A673 (cell line): ENCODE measurements at regions not wholly inside any gene's neighbourhood (a gene's known extent, or its start where the extent isn't known, plus 50 kb on each side); places are given as distances from the start of the nearest gene placed in this dataset.

Experiments used
- BruUV-seq: library from RNA; stranded (reverse); fragments of 400-500 nt; replicated peaks from 2 replicates; lab custom pipeline; 2021; lab: Mats Ljungman, UMichigan
- CTCF ChIA-PET: fragments of 300-600 bp; sonication (Branson Sonifier 250); formaldehyde crosslinking; loops from one replicate; lab custom pipeline; 2022; ENCODE audit warnings: antibody characterized with exemption; lab: Charles Lee
- POLR2A ChIA-PET: fragments of 300-600 bp; sonication (Branson Sonifier 250); formaldehyde crosslinking; loops from one replicate; lab custom pipeline; 2022; ENCODE audit warnings: antibody characterized with exemption; ENCODE audit not compliant: low non-redundant PET; lab: Charles Lee
- DNase-seq: peaks from one replicate; pipeline ENCODE4 v3.0.0-alpha.2; 2015; ENCODE audit warnings: low spot score
- H3K27ac ChIP-seq: fragments of 200-600 bp; sonication (generic); 2 replicates; pipeline ENCODE4 v1.5.1; 2016; ENCODE audit warnings: mixed run types, low read depth, mild to moderate bottlenecking, mixed read lengths, antibody characterized with exemption, low read length; ENCODE audit not compliant: poor library complexity, severe bottlenecking
- H3K27me3 ChIP-seq: fragments of 200-600 bp; sonication (generic); replicated peaks from 2 replicates; pipeline ENCODE4 v1.6.1; 2017; ENCODE audit warnings: mixed run types, low read depth, mild to moderate bottlenecking, mixed read lengths, antibody characterized with exemption, low read length; ENCODE audit not compliant: insufficient read depth, poor library complexity
- H3K36me3 ChIP-seq: fragments of 200-600 bp; sonication (generic); 2 replicates; pipeline ENCODE4 v1.6.1; 2016; ENCODE audit warnings: mixed run types, mild to moderate bottlenecking, mixed read lengths, antibody characterized with exemption, low read length; ENCODE audit not compliant: insufficient read depth, poor library complexity, severe bottlenecking
- H3K4me1 ChIP-seq: fragments of 200-600 bp; sonication (generic); 2 replicates; pipeline ENCODE4 v1.6.1; 2017; ENCODE audit warnings: mixed run types, mild to moderate bottlenecking, mixed read lengths, antibody characterized with exemption, low read length; ENCODE audit not compliant: insufficient read depth, poor library complexity, severe bottlenecking
- H3K4me3 ChIP-seq: fragments of 200-600 bp; sonication (generic); 2 replicates; pipeline ENCODE4 v1.5.1; 2016; ENCODE audit warnings: low read depth, mixed run types, mild to moderate bottlenecking, mixed read lengths, low read length; ENCODE audit not compliant: poor library complexity, severe bottlenecking
- H3K9me3 ChIP-seq: fragments of 200-600 bp; sonication (generic); 2 replicates; pipeline ENCODE4 v1.6.1; 2016; ENCODE audit warnings: mixed run types, low read depth, mild to moderate bottlenecking, mixed read lengths, antibody characterized with exemption, low read length; ENCODE audit not compliant: poor library complexity, severe bottlenecking
- EZH2 ChIP-seq: fragments of 200-600 bp; sonication (generic); IDR thresholded peaks from 2 replicates; pipeline ENCODE4 v1.6.1; 2017; ENCODE audit warnings: borderline replicate concordance, low read depth, mild to moderate bottlenecking, mixed read lengths, antibody characterized with exemption, low read length; ENCODE audit not compliant: poor library complexity, severe bottlenecking
- intact Hi-C: fragments of 100-400 bp; cut with micrococcal nuclease; formaldehyde crosslinking; loops from one replicate; pipeline ENCODE4 v1.10.0; 2022; ENCODE audit not compliant: unreplicated experiment
- TF ChIP-seq, protein P1 (sequence below): fragments of 300-800, 200-600 bp; sonication (generic); conservative IDR thresholded peaks from 2 replicates; pipeline ENCODE4 v1.5.1; 2017; ENCODE audit warnings: low read depth, mild to moderate bottlenecking, antibody characterized with exemption, low read length, moderate library complexity, mixed read lengths

DNA sequence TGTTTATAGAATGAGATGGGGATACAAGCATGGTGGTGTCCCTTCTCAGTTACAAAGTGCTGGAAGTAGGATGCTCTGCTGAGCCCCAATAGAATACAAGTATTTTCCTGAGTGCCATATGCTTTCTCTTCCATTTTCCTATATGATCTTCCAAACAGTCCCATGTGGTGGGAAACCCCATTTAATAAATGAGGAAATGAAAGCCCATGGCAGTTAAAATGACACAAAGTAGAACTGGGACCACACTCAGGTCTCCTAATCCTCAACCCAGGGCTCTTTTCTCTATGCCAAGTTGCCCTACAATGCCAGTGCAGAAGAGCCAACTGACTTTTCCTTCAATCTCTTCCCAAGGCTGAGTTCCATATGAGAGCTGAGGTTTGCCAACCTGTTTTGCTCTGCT is 198.0 kb upstream of the FOXN2 start:
- TF ChIP-seq, protein P1, sequence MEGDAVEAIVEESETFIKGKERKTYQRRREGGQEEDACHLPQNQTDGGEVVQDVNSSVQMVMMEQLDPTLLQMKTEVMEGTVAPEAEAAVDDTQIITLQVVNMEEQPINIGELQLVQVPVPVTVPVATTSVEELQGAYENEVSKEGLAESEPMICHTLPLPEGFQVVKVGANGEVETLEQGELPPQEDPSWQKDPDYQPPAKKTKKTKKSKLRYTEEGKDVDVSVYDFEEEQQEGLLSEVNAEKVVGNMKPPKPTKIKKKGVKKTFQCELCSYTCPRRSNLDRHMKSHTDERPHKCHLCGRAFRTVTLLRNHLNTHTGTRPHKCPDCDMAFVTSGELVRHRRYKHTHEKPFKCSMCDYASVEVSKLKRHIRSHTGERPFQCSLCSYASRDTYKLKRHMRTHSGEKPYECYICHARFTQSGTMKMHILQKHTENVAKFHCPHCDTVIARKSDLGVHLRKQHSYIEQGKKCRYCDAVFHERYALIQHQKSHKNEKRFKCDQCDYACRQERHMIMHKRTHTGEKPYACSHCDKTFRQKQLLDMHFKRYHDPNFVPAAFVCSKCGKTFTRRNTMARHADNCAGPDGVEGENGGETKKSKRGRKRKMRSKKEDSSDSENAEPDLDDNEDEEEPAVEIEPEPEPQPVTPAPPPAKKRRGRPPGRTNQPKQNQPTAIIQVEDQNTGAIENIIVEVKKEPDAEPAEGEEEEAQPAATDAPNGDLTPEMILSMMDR = no peak
- no peak for TF ChIP-seq EZH2
- H3K36me3 ChIP-seq = no peaks in the 10 kb centered on the region
- ChIA-PET POLR2A (no interaction called here), CTCF (no interaction called here)
- intact Hi-C loops = no loop called here
- DNase-seq = no peak
- H3K4me1 ChIP-seq = peaks cover 4% of the 10 kb centered on the region
- no TSS peak for BruUV-seq
- no peaks in the 10 kb centered on the region for H3K27me3 ChIP-seq
- H3K27ac ChIP-seq = no peak overlapping the region
- no peak overlapping the region for H3K4me3 ChIP-seq
- H3K9me3 ChIP-seq = no peaks in the 10 kb centered on the region

DNA sequence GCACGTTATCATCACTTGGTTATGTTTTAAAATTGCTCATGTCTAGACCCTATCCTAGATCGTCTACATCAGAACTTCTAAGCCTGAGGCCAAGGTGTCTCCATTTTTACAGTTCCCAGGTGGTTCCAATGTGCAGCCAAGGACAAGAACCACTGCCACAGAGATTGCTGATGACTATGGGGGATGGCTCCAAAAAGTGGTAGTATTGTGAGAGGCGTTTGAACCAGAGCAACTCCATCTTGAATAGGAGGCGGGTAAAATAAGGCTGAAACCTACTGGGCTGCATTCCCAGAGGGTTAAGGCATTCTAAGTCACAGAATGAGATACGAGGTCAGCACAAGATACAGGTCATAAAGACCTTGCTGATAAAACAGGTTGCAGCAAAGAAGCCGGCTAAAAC is 195.6 kb upstream of the FOXN2 start:
- no peak for DNase-seq
- CTCF ChIA-PET = no interaction called here
- POLR2A ChIA-PET = no interaction called here
- no peaks in the 10 kb centered on the region for H3K4me1 ChIP-seq
- BruUV-seq = no TSS peak
- H3K27me3 ChIP-seq = no peaks in the 10 kb centered on the region
- TF ChIP-seq EZH2 = no peak
- TF ChIP-seq, protein P1 = no peak
- no peak overlapping the region for H3K4me3 ChIP-seq
- no peaks in the 10 kb centered on the region for H3K9me3 ChIP-seq
- no peaks in the 10 kb centered on the region for H3K36me3 ChIP-seq
- no peak overlapping the region for H3K27ac ChIP-seq
- intact Hi-C loops = no loop called here

DNA sequence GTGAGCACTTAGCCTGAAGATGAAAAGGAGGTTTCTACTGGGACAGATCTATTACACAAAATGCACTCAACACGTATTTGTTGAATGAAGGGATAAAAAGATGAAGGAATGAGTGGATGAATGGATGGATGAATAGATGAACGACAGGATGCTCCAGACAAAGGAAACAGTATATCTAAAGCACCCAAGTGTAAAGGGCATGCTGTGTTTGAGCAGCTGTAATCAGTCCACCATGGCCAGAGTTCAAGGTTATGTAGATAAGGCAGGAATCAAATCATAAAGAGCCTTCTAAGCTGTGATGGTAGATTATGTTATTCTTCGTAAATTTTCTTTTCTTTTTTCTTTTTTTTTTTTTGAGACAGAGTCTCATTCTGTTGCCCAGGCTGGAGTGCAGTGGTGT is 194.4 kb upstream of the FOXN2 start:
- POLR2A ChIA-PET = no interaction called here
- no peaks in the 10 kb centered on the region for H3K4me1 ChIP-seq
- no peak for DNase-seq
- BruUV-seq = no TSS peak
- TF ChIP-seq EZH2 = no peak
- TF ChIP-seq, protein P1 = no peak
- no peaks in the 10 kb centered on the region for H3K36me3 ChIP-seq
- H3K27ac ChIP-seq = no peak overlapping the region
- no peaks in the 10 kb centered on the region for H3K9me3 ChIP-seq
- intact Hi-C loops = no loop called here
- CTCF ChIA-PET = no interaction called here
- H3K27me3 ChIP-seq = no peaks in the 10 kb centered on the region
- H3K4me3 ChIP-seq = no peak overlapping the region
